Erythroblast (primary cell): ENCODE measurements at regions not wholly inside any gene's neighbourhood (a gene's known extent, or its start where the extent isn't known, plus 50 kb on each side); places are given as distances from the start of the nearest gene placed in this dataset.

Experiments used
- DNase-seq, 2 experiments: peaks; one replicate each; lab custom pipeline; 2025; lab: John Stamatoyannopoulos, UW
- GATA1 ChIP-seq: IDR thresholded peaks from 2 replicates; pipeline ENCODE4 v1.6.1; 2011; ENCODE audit warnings: low read depth, mild to moderate bottlenecking, control low read depth, low read length, moderate library complexity
- POLR2A ChIP-seq: IDR thresholded peaks from 2 replicates; pipeline ENCODE4 v1.6.1; 2011; ENCODE audit warnings: mild to moderate bottlenecking, low read length

- TF ChIP-seq POLR2A (no peak), GATA1 (no peak)
- DNase-seq, result no peak
These were observed 139.6 kb upstream of the SGO1 start for GRCh38 chr3:20325563-20325962.

- no peak for DNase-seq
- TF ChIP-seq GATA1, result no peak
- no peak for TF ChIP-seq POLR2A
These were observed 138.9 kb upstream of the SGO1 start for GRCh38 chr3:20324664-20325478.

- DNase-seq, result no peak
- TF ChIP-seq POLR2A, result no peak
- no peak for TF ChIP-seq GATA1
These were observed 137.4 kb upstream of the SGO1 start for GRCh38 chr3:20323307-20323927.

GRCh38 chr3:20322085-20322484 lies 136.1 kb upstream of the SGO1 start:
- TF ChIP-seq POLR2A (no peak), GATA1 (no peak)
- no peak for DNase-seq

- no peak for TF ChIP-seq POLR2A
- no peak for TF ChIP-seq GATA1
These were observed 135.5 kb upstream of the SGO1 start for GRCh38 chr3:20321391-20322047.

GRCh38 chr3:20320489-20320888 lies 134.5 kb upstream of the SGO1 start:
- TF ChIP-seq POLR2A (no peak), GATA1 (no peak)

More at GRCh38 chr3:20321391-20322047, 135.5 kb upstream of the SGO1 start:
- DNase-seq, result no peak

GRCh38 chr3:20319551-20319950 lies 133.5 kb upstream of the SGO1 start:
- no peak for DNase-seq
- TF ChIP-seq GATA1 (no peak), POLR2A (no peak)

More at GRCh38 chr3:20320489-20320888, 134.5 kb upstream of the SGO1 start:
- no peak for DNase-seq

- TF ChIP-seq POLR2A (no peak), GATA1 (no peak)
- no peak for DNase-seq
These were observed 131.6 kb upstream of the SGO1 start for GRCh38 chr3:20317616-20318015.

GRCh38 chr3:20316238-20316637 lies 130.2 kb upstream of the SGO1 start:
- no peak for DNase-seq
- TF ChIP-seq POLR2A (no peak), GATA1 (no peak)

GRCh38 chr3:20310629-20311028 lies 124.6 kb upstream of the SGO1 start:
- DNase-seq, result no peak
- TF ChIP-seq POLR2A, result no peak
- no peak for TF ChIP-seq GATA1

GRCh38 chr3:20307383-20307782 lies 121.4 kb upstream of the SGO1 start:
- no peak for DNase-seq
- TF ChIP-seq GATA1 (no peak), POLR2A (no peak)

GRCh38 chr3:20305647-20306046 lies 119.6 kb upstream of the SGO1 start:
- no peak for TF ChIP-seq GATA1
- no peak for TF ChIP-seq POLR2A

GRCh38 chr3:20302766-20303165 lies 116.8 kb upstream of the SGO1 start:
- TF ChIP-seq GATA1 (no peak), POLR2A (no peak)
- DNase-seq, result no peak

More at GRCh38 chr3:20305647-20306046, 119.6 kb upstream of the SGO1 start:
- DNase-seq, result peak in 1 of 2 experiments; percentile 6

- TF ChIP-seq GATA1, result no peak
- TF ChIP-seq POLR2A, result no peak
- no peak for DNase-seq
These were observed 102.0 kb upstream of the SGO1 start for GRCh38 chr3:20288050-20288449.
